ENCODE measurements at regions not wholly inside any gene's neighbourhood (a gene's known extent, or its start where the extent isn't known, plus 50 kb on each side); places are given as distances from the start of the nearest gene placed in this dataset.
A peak's percentile ranks its signal among the peaks of the same experiment; 100 is the strongest.

- peaks cover 18% of the 10 kb centered on the region for H3K4me1 ChIP-seq (ENCODE audit: insufficient read depth, low read length)
- H3K9me2 ChIP-seq (replicated peaks; ENCODE audit: low read length) = no peaks in the 10 kb centered on the region
- DNase-seq (peak; percentile 34), ATAC-seq (peak; percentile 84)
- TF ChIP-seq EZH2phosphoT487 (IDR thresholded peaks at IDR 0.05; ENCODE audit: borderline replicate concordance, low read length) (no peak), CTCF (conservative IDR thresholded peaks at IDR 0.05; ENCODE audit: low read depth, low read length) (no peak), EZH2 (IDR thresholded peaks at IDR 0.05; ENCODE audit: low read length, unreplicated experiment) (no peak)
- no peaks in the 10 kb centered on the region for H3K79me2 ChIP-seq (ENCODE audit: low read length)
- no peaks in the 10 kb centered on the region for H3K9me3 ChIP-seq (ENCODE audit: low read length)
- H3K9ac ChIP-seq (ENCODE audit: low read length) = no peak overlapping the region
- intact Hi-C loops (cut with micrococcal nuclease) = no loop called here
- no peaks in the 10 kb centered on the region for H4K20me1 ChIP-seq (ENCODE audit: low read length)
- H3K27ac ChIP-seq (ENCODE audit: low read length) = peak overlapping the region; percentile 37; the same call in 1 of the 2 replicates
- ChIA-PET POLR2A (ENCODE audit: unreplicated experiment) (no interaction called here), CTCF (interaction anchor here (1.5 kb wide), 1 partner anchor 103 kb away, joined by 4 read pairs; no protein-coding TSS in a partner anchor)
- peak overlapping the region; percentile 44; the same call in 1 of the 2 replicates for H3K4me2 ChIP-seq (ENCODE audit: low read length)
- H2AFZ ChIP-seq (ENCODE audit: low read length) = no peak overlapping the region
- BruUV-seq (replicated peaks) = no TSS peak
- H3F3A ChIP-seq (ENCODE audit: low read length, unreplicated experiment) = no peaks in the 10 kb centered on the region
- no peaks in the 10 kb centered on the region for H3K36me3 ChIP-seq (ENCODE audit: low read depth, low read length)
- H3K27me3 ChIP-seq (ENCODE audit: low read length) = no peaks in the 10 kb centered on the region
- no peak overlapping the region for H3K4me3 ChIP-seq (ENCODE audit: low read length)
Measured at GRCh38 chr5:57753446-57753845, 270.8 kb upstream of the ACTBL2 start.

GRCh38 chr5:57751710-57752109, 269.1 kb upstream of the ACTBL2 start:
- H3K4me1 ChIP-seq (ENCODE audit: insufficient read depth, low read length) = peaks cover 18% of the 10 kb centered on the region
- CTCF ChIA-PET = no interaction called here
- DNase-seq (no peak), ATAC-seq (no peak)
- no peak overlapping the region for H3K4me3 ChIP-seq (ENCODE audit: low read length)
- no peak overlapping the region for H2AFZ ChIP-seq (ENCODE audit: low read length)
- no peak overlapping the region for H3K4me2 ChIP-seq (ENCODE audit: low read length)
- BruUV-seq (replicated peaks) = no TSS peak
- intact Hi-C loops (cut with micrococcal nuclease) = no loop called here
- H3K9ac ChIP-seq (ENCODE audit: low read length) = no peak overlapping the region
- TF ChIP-seq CTCF (conservative IDR thresholded peaks at IDR 0.05; ENCODE audit: low read depth, low read length) = no peak
- no peak for TF ChIP-seq EZH2phosphoT487 (IDR thresholded peaks at IDR 0.05; ENCODE audit: borderline replicate concordance, low read length)
- TF ChIP-seq EZH2 (IDR thresholded peaks at IDR 0.05; ENCODE audit: low read length, unreplicated experiment) = no peak
- no peaks in the 10 kb centered on the region for H3K36me3 ChIP-seq (ENCODE audit: low read depth, low read length)
- POLR2A ChIA-PET (ENCODE audit: unreplicated experiment) = no interaction called here
- no peaks in the 10 kb centered on the region for H4K20me1 ChIP-seq (ENCODE audit: low read length)
- H3K79me2 ChIP-seq (ENCODE audit: low read length) = no peaks in the 10 kb centered on the region
- H3F3A ChIP-seq (ENCODE audit: low read length, unreplicated experiment) = no peaks in the 10 kb centered on the region
- H3K9me2 ChIP-seq (replicated peaks; ENCODE audit: low read length) = no peaks in the 10 kb centered on the region
- no peak overlapping the region for H3K27ac ChIP-seq (ENCODE audit: low read length)
- no peaks in the 10 kb centered on the region for H3K27me3 ChIP-seq (ENCODE audit: low read length)
- H3K9me3 ChIP-seq (ENCODE audit: low read length) = no peaks in the 10 kb centered on the region

- TF ChIP-seq EZH2phosphoT487 (IDR thresholded peaks at IDR 0.05; ENCODE audit: borderline replicate concordance, low read length) = no peak
- no peak for TF ChIP-seq EZH2 (IDR thresholded peaks at IDR 0.05; ENCODE audit: low read length, unreplicated experiment)
- TF ChIP-seq CTCF (conservative IDR thresholded peaks at IDR 0.05; ENCODE audit: low read depth, low read length) = no peak
- no peaks in the 10 kb centered on the region for H3K9me3 ChIP-seq (ENCODE audit: low read length)
- H3K27ac ChIP-seq (ENCODE audit: low read length) = no peak overlapping the region
- BruUV-seq (replicated peaks) = no TSS peak
- H3K27me3 ChIP-seq (ENCODE audit: low read length) = no peaks in the 10 kb centered on the region
- no peak for DNase-seq
- H3K4me3 ChIP-seq (ENCODE audit: low read length) = no peak overlapping the region
- peaks cover 18% of the 10 kb centered on the region for H3K4me1 ChIP-seq (ENCODE audit: insufficient read depth, low read length)
- no peaks in the 10 kb centered on the region for H3K79me2 ChIP-seq (ENCODE audit: low read length)
- no peaks in the 10 kb centered on the region for H3K36me3 ChIP-seq (ENCODE audit: low read depth, low read length)
- ChIA-PET POLR2A (ENCODE audit: unreplicated experiment) (no interaction called here), CTCF (no interaction called here)
- no peak overlapping the region for H3K9ac ChIP-seq (ENCODE audit: low read length)
- intact Hi-C loops (cut with micrococcal nuclease) = no loop called here
- no peaks in the 10 kb centered on the region for H3K9me2 ChIP-seq (replicated peaks; ENCODE audit: low read length)
- no peaks in the 10 kb centered on the region for H3F3A ChIP-seq (ENCODE audit: low read length, unreplicated experiment)
- ATAC-seq = no peak
- no peak overlapping the region for H3K4me2 ChIP-seq (ENCODE audit: low read length)
- no peaks in the 10 kb centered on the region for H4K20me1 ChIP-seq (ENCODE audit: low read length)
- H2AFZ ChIP-seq (ENCODE audit: low read length) = no peak overlapping the region
Measured at GRCh38 chr5:57750891-57751290, 268.3 kb upstream of the ACTBL2 start.

All from PC-3 (cell line).